Gastroesophageal sphincter (tissue), 3 donors: ENCODE measurements at regions not wholly inside any gene's neighbourhood (a gene's known extent, or its start where the extent isn't known, plus 50 kb on each side); places are given as distances from the start of the nearest gene placed in this dataset.

ENCODE experiments used
- CTCF ChIP-seq, 4 experiments: fragments of 200-600 bp in 2 of 4; fragments of 450-650 bp in 2 of 4; sonication (generic) in 1 of 4; IDR thresholded peaks; one replicate each; pipeline ENCODE4 v1.5.1; 2017 to 2019; ENCODE audit warnings: antibody characterized with exemption in 4 of 4, mild to moderate bottlenecking in 2 of 4, moderate library complexity in 2 of 4
- EP300 ChIP-seq: sonication (generic); formaldehyde crosslinking; IDR thresholded peaks from one replicate; pipeline ENCODE4 v1.6.1; 2017; ENCODE audit warnings: antibody characterized with exemption, mild to moderate bottlenecking
- POLR2A ChIP-seq, 2 donors: fragments of 450-650 bp; IDR thresholded peaks; one replicate each; pipeline ENCODE4 v1.6.1; 2017; ENCODE audit warnings: antibody characterized with exemption in 2 of 2, mild to moderate bottlenecking in 2 of 2, moderate library complexity in 1 of 2
- POLR2AphosphoS5 ChIP-seq: sonication (generic); formaldehyde crosslinking; IDR thresholded peaks from one replicate; pipeline ENCODE4 v1.6.1; 2017; ENCODE audit warnings: antibody characterized with exemption

- TF ChIP-seq CTCF (IDR thresholded peaks at IDR 0.05) (no peak), POLR2A (IDR thresholded peaks at IDR 0.05) (no peak), EP300 (no peak), POLR2AphosphoS5 (no peak)
These were observed 916.0 kb downstream of the TECRL start for GRCh38 chr4:63493265-63493664.
